Mammary epithelial cell (primary cell): ENCODE measurements at regions not wholly inside any gene's neighbourhood (a gene's known extent, or its start where the extent isn't known, plus 50 kb on each side); places are given as distances from the start of the nearest gene placed in this dataset.

Experiments
- CTCF ChIP-seq, 2 donors: IDR thresholded peaks in 1 of 2; conservative IDR thresholded peaks in 1 of 2; 2 replicates each; pipeline ENCODE4 v1.5.1; 2011 to 2012; ENCODE audit warnings: inconsistent platforms in 2 of 2, low read length in 2 of 2, mild to moderate bottlenecking in 2 of 2, control low read depth in 1 of 2, low read depth in 1 of 2; ENCODE audit not compliant: insufficient read depth in 1 of 2; ENCODE audit errors: extremely low read depth in 1 of 2
- EZH2 ChIP-seq: IDR thresholded peaks from 2 replicates; pipeline ENCODE4 v1.6.1; 2012; ENCODE audit warnings: low read length, inconsistent platforms, borderline replicate concordance

- no peak for TF ChIP-seq CTCF (conservative IDR thresholded peaks at IDR 0.05 in 1 of 2, IDR thresholded peaks at IDR 0.05 in 1 of 2; ENCODE audit: extremely low read depth in 1 of 2, insufficient read depth in 1 of 2, low read depth in 1 of 2, low read length in 2 of 2)
- TF ChIP-seq EZH2, result no peak
Observed at GRCh38 chr9:6128030-6128429, 87.6 kb upstream of the IL33 start.
